ENCODE measurements at regions not wholly inside any gene's neighbourhood (a gene's known extent, or its start where the extent isn't known, plus 50 kb on each side); places are given as distances from the start of the nearest gene placed in this dataset.

- Histone ChIP-seq H3K9me2 (replicated peaks; ENCODE audit: insufficient read depth, low read length) (no peaks in the 10 kb centered on the region), H2AFZ (ENCODE audit: low read length) (no peak overlapping the region), H3K27ac (ENCODE audit: low read length) (no peak overlapping the region), H3K36me3 (ENCODE audit: insufficient read depth, low read length) (no peaks in the 10 kb centered on the region), H3K4me1 (ENCODE audit: low read length) (no peaks in the 10 kb centered on the region), H3K27me3 (ENCODE audit: low read length) (no peaks in the 10 kb centered on the region), H4K20me1 (ENCODE audit: insufficient read depth, low read depth, low read length) (no peaks in the 10 kb centered on the region), H3K9ac (ENCODE audit: low read length) (no peak overlapping the region), H3K9me3 (ENCODE audit: low read length) (peaks cover 21% of the 10 kb centered on the region), H3K4me3 (ENCODE audit: low read length) (no peak overlapping the region), H3K4me2 (ENCODE audit: low read depth, low read length, poor library complexity, severe bottlenecking) (no peak overlapping the region), H3K79me2 (ENCODE audit: low read length) (no peaks in the 10 kb centered on the region)
- no peak for DNase-seq
Measured at GRCh38 chr13:104450006-104450405, 1383.8 kb upstream of the SLC10A2 start.

- Histone ChIP-seq H3K36me3 (ENCODE audit: insufficient read depth, low read length) (no peaks in the 10 kb centered on the region), H3K4me3 (ENCODE audit: low read length) (no peak overlapping the region), H3K4me2 (ENCODE audit: low read depth, low read length, poor library complexity, severe bottlenecking) (no peak overlapping the region), H3K4me1 (ENCODE audit: low read length) (no peaks in the 10 kb centered on the region), H3K27ac (ENCODE audit: low read length) (no peak overlapping the region), H3K79me2 (ENCODE audit: low read length) (no peaks in the 10 kb centered on the region), H4K20me1 (ENCODE audit: insufficient read depth, low read depth, low read length) (no peaks in the 10 kb centered on the region), H2AFZ (ENCODE audit: low read length) (no peak overlapping the region), H3K27me3 (ENCODE audit: low read length) (no peaks in the 10 kb centered on the region), H3K9me2 (replicated peaks; ENCODE audit: insufficient read depth, low read length) (no peaks in the 10 kb centered on the region), H3K9ac (ENCODE audit: low read length) (no peak overlapping the region), H3K9me3 (ENCODE audit: low read length) (peaks cover 26% of the 10 kb centered on the region)
- no peak for DNase-seq
Measured at GRCh38 chr13:104447348-104447747, 1381.1 kb upstream of the SLC10A2 start.

GRCh38 chr13:104442536-104442935 is 1376.3 kb upstream of the SLC10A2 start:
- DNase-seq, result no peak
- Histone ChIP-seq H3K79me2 (ENCODE audit: low read length) (no peaks in the 10 kb centered on the region), H3K4me2 (ENCODE audit: low read depth, low read length, poor library complexity, severe bottlenecking) (no peak overlapping the region), H2AFZ (ENCODE audit: low read length) (no peak overlapping the region), H3K4me3 (ENCODE audit: low read length) (no peak overlapping the region), H3K27ac (ENCODE audit: low read length) (no peak overlapping the region), H3K27me3 (ENCODE audit: low read length) (no peaks in the 10 kb centered on the region), H3K9me3 (ENCODE audit: low read length) (peaks cover 22% of the 10 kb centered on the region), H3K4me1 (ENCODE audit: low read length) (no peaks in the 10 kb centered on the region), H4K20me1 (ENCODE audit: insufficient read depth, low read depth, low read length) (no peaks in the 10 kb centered on the region), H3K9me2 (replicated peaks; ENCODE audit: insufficient read depth, low read length) (no peaks in the 10 kb centered on the region), H3K36me3 (ENCODE audit: insufficient read depth, low read length) (no peaks in the 10 kb centered on the region), H3K9ac (ENCODE audit: low read length) (no peak overlapping the region)

- H3K4me3 ChIP-seq (ENCODE audit: low read length), result no peak overlapping the region
- no peaks in the 10 kb centered on the region for H4K20me1 ChIP-seq (ENCODE audit: insufficient read depth, low read depth, low read length)
- no peak overlapping the region for H3K4me2 ChIP-seq (ENCODE audit: low read depth, low read length, poor library complexity, severe bottlenecking)
- no peak overlapping the region for H3K27ac ChIP-seq (ENCODE audit: low read length)
- H3K9me2 ChIP-seq (replicated peaks; ENCODE audit: insufficient read depth, low read length), result no peaks in the 10 kb centered on the region
- H3K27me3 ChIP-seq (ENCODE audit: low read length), result no peaks in the 10 kb centered on the region
- no peak for DNase-seq
- H3K79me2 ChIP-seq (ENCODE audit: low read length), result no peaks in the 10 kb centered on the region
- H3K36me3 ChIP-seq (ENCODE audit: insufficient read depth, low read length), result no peaks in the 10 kb centered on the region
- no peak overlapping the region for H3K9ac ChIP-seq (ENCODE audit: low read length)
- H3K4me1 ChIP-seq (ENCODE audit: low read length), result no peaks in the 10 kb centered on the region
- peaks cover 30% of the 10 kb centered on the region for H3K9me3 ChIP-seq (ENCODE audit: low read length)
- no peak overlapping the region for H2AFZ ChIP-seq (ENCODE audit: low read length)
Measured at GRCh38 chr13:104436555-104436954, 1370.3 kb upstream of the SLC10A2 start.

GRCh38 chr13:104431895-104432294 is 1365.7 kb upstream of the SLC10A2 start:
- H3K4me3 ChIP-seq (ENCODE audit: low read length), result no peak overlapping the region
- no peaks in the 10 kb centered on the region for H3K4me1 ChIP-seq (ENCODE audit: low read length)
- H3K4me2 ChIP-seq (ENCODE audit: low read depth, low read length, poor library complexity, severe bottlenecking), result no peak overlapping the region
- H3K9me2 ChIP-seq (replicated peaks; ENCODE audit: insufficient read depth, low read length), result no peaks in the 10 kb centered on the region
- no peaks in the 10 kb centered on the region for H3K36me3 ChIP-seq (ENCODE audit: insufficient read depth, low read length)
- peaks cover 23% of the 10 kb centered on the region for H3K9me3 ChIP-seq (ENCODE audit: low read length)
- H2AFZ ChIP-seq (ENCODE audit: low read length), result no peak overlapping the region
- no peaks in the 10 kb centered on the region for H4K20me1 ChIP-seq (ENCODE audit: insufficient read depth, low read depth, low read length)
- no peak overlapping the region for H3K27ac ChIP-seq (ENCODE audit: low read length)
- H3K27me3 ChIP-seq (ENCODE audit: low read length), result no peaks in the 10 kb centered on the region
- no peaks in the 10 kb centered on the region for H3K79me2 ChIP-seq (ENCODE audit: low read length)
- no peak overlapping the region for H3K9ac ChIP-seq (ENCODE audit: low read length)
- DNase-seq, result no peak

- H3K36me3 ChIP-seq (ENCODE audit: insufficient read depth, low read length), result no peaks in the 10 kb centered on the region
- no peaks in the 10 kb centered on the region for H3K9me2 ChIP-seq (replicated peaks; ENCODE audit: insufficient read depth, low read length)
- no peaks in the 10 kb centered on the region for H4K20me1 ChIP-seq (ENCODE audit: insufficient read depth, low read depth, low read length)
- DNase-seq, result no peak
- H3K27ac ChIP-seq (ENCODE audit: low read length), result no peak overlapping the region
- H3K4me3 ChIP-seq (ENCODE audit: low read length), result no peak overlapping the region
- H3K4me1 ChIP-seq (ENCODE audit: low read length), result no peaks in the 10 kb centered on the region
- no peaks in the 10 kb centered on the region for H3K27me3 ChIP-seq (ENCODE audit: low read length)
- H3K9ac ChIP-seq (ENCODE audit: low read length), result no peak overlapping the region
- no peak overlapping the region for H3K4me2 ChIP-seq (ENCODE audit: low read depth, low read length, poor library complexity, severe bottlenecking)
- no peaks in the 10 kb centered on the region for H3K79me2 ChIP-seq (ENCODE audit: low read length)
- no peak overlapping the region for H2AFZ ChIP-seq (ENCODE audit: low read length)
- H3K9me3 ChIP-seq (ENCODE audit: low read length), result peaks cover 34% of the 10 kb centered on the region
Measured at GRCh38 chr13:104426435-104426834, 1360.2 kb upstream of the SLC10A2 start.

- no peaks in the 10 kb centered on the region for H3K79me2 ChIP-seq (ENCODE audit: low read length)
- H3K36me3 ChIP-seq (ENCODE audit: insufficient read depth, low read length), result no peaks in the 10 kb centered on the region
- no peaks in the 10 kb centered on the region for H3K9me2 ChIP-seq (replicated peaks; ENCODE audit: insufficient read depth, low read length)
- no peak overlapping the region for H3K27ac ChIP-seq (ENCODE audit: low read length)
- H3K9me3 ChIP-seq (ENCODE audit: low read length), result peaks cover 41% of the 10 kb centered on the region
- H3K9ac ChIP-seq (ENCODE audit: low read length), result no peak overlapping the region
- H2AFZ ChIP-seq (ENCODE audit: low read length), result no peak overlapping the region
- no peak overlapping the region for H3K4me2 ChIP-seq (ENCODE audit: low read depth, low read length, poor library complexity, severe bottlenecking)
- DNase-seq, result no peak
- no peaks in the 10 kb centered on the region for H3K4me1 ChIP-seq (ENCODE audit: low read length)
- H4K20me1 ChIP-seq (ENCODE audit: insufficient read depth, low read depth, low read length), result no peaks in the 10 kb centered on the region
- H3K4me3 ChIP-seq (ENCODE audit: low read length), result no peak overlapping the region
- H3K27me3 ChIP-seq (ENCODE audit: low read length), result no peaks in the 10 kb centered on the region
Measured at GRCh38 chr13:104422668-104423067, 1356.5 kb upstream of the SLC10A2 start.

- Histone ChIP-seq H3K27ac (ENCODE audit: low read length) (no peak overlapping the region), H4K20me1 (ENCODE audit: insufficient read depth, low read depth, low read length) (no peaks in the 10 kb centered on the region), H3K9ac (ENCODE audit: low read length) (no peak overlapping the region), H3K4me2 (ENCODE audit: low read depth, low read length, poor library complexity, severe bottlenecking) (no peak overlapping the region), H2AFZ (ENCODE audit: low read length) (no peak overlapping the region), H3K4me1 (ENCODE audit: low read length) (no peaks in the 10 kb centered on the region), H3K9me3 (ENCODE audit: low read length) (peaks cover 27% of the 10 kb centered on the region; the same call in 1 of the 2 replicates), H3K36me3 (ENCODE audit: insufficient read depth, low read length) (no peaks in the 10 kb centered on the region), H3K79me2 (ENCODE audit: low read length) (no peaks in the 10 kb centered on the region), H3K9me2 (replicated peaks; ENCODE audit: insufficient read depth, low read length) (no peaks in the 10 kb centered on the region), H3K4me3 (ENCODE audit: low read length) (no peak overlapping the region), H3K27me3 (ENCODE audit: low read length) (no peaks in the 10 kb centered on the region)
- DNase-seq, result no peak
Measured at GRCh38 chr13:104416973-104417372, 1350.8 kb upstream of the SLC10A2 start.

- H3K4me1 ChIP-seq (ENCODE audit: low read length), result no peaks in the 10 kb centered on the region
- H3K79me2 ChIP-seq (ENCODE audit: low read length), result no peaks in the 10 kb centered on the region
- peaks cover 33% of the 10 kb centered on the region; the same call in 1 of the 2 replicates for H3K9me3 ChIP-seq (ENCODE audit: low read length)
- no peaks in the 10 kb centered on the region for H3K36me3 ChIP-seq (ENCODE audit: insufficient read depth, low read length)
- no peak overlapping the region for H3K9ac ChIP-seq (ENCODE audit: low read length)
- no peak overlapping the region for H3K4me3 ChIP-seq (ENCODE audit: low read length)
- no peak overlapping the region for H3K27ac ChIP-seq (ENCODE audit: low read length)
- no peak overlapping the region for H3K4me2 ChIP-seq (ENCODE audit: low read depth, low read length, poor library complexity, severe bottlenecking)
- H3K9me2 ChIP-seq (replicated peaks; ENCODE audit: insufficient read depth, low read length), result no peaks in the 10 kb centered on the region
- H2AFZ ChIP-seq (ENCODE audit: low read length), result no peak overlapping the region
- H3K27me3 ChIP-seq (ENCODE audit: low read length), result no peaks in the 10 kb centered on the region
- DNase-seq, result no peak
- H4K20me1 ChIP-seq (ENCODE audit: insufficient read depth, low read depth, low read length), result no peaks in the 10 kb centered on the region
Measured at GRCh38 chr13:104414771-104415170, 1348.6 kb upstream of the SLC10A2 start.
